Epithelial cell of esophagus (primary cell): ENCODE measurements at regions not wholly inside any gene's neighbourhood (a gene's known extent, or its start where the extent isn't known, plus 50 kb on each side); places are given as distances from the start of the nearest gene placed in this dataset.

Experiments used
- DNase-seq: peaks from one replicate; pipeline ENCODE4 v3.0.0; 2010; ENCODE audit warnings: low read depth
- H3K4me3 ChIP-seq: 2 replicates; pipeline ENCODE4 v1.5.1; 2011; ENCODE audit warnings: mild to moderate bottlenecking, low read length, control low read depth
- TF ChIP-seq, protein P1 (sequence below): IDR thresholded peaks from 2 replicates; pipeline ENCODE4 v1.5.1; 2011; ENCODE audit warnings: low read depth, mild to moderate bottlenecking, low read length, control low read depth, inconsistent platforms; ENCODE audit not compliant: insufficient read depth; ENCODE audit errors: missing control alignments

GRCh38 chr18:22346953-22347605 lies 70.6 kb downstream of the CTAGE1 start:
- DNase-seq = no peak
- H3K4me3 ChIP-seq = no peak overlapping the region
- TF ChIP-seq, protein P1, sequence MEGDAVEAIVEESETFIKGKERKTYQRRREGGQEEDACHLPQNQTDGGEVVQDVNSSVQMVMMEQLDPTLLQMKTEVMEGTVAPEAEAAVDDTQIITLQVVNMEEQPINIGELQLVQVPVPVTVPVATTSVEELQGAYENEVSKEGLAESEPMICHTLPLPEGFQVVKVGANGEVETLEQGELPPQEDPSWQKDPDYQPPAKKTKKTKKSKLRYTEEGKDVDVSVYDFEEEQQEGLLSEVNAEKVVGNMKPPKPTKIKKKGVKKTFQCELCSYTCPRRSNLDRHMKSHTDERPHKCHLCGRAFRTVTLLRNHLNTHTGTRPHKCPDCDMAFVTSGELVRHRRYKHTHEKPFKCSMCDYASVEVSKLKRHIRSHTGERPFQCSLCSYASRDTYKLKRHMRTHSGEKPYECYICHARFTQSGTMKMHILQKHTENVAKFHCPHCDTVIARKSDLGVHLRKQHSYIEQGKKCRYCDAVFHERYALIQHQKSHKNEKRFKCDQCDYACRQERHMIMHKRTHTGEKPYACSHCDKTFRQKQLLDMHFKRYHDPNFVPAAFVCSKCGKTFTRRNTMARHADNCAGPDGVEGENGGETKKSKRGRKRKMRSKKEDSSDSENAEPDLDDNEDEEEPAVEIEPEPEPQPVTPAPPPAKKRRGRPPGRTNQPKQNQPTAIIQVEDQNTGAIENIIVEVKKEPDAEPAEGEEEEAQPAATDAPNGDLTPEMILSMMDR = no peak

- H3K4me3 ChIP-seq = no peak overlapping the region
- peak; percentile 72 for DNase-seq
- TF ChIP-seq, protein P1 = no peak
These were observed 71.2 kb downstream of the CTAGE1 start for GRCh38 chr18:22346401-22346952.

DNA sequence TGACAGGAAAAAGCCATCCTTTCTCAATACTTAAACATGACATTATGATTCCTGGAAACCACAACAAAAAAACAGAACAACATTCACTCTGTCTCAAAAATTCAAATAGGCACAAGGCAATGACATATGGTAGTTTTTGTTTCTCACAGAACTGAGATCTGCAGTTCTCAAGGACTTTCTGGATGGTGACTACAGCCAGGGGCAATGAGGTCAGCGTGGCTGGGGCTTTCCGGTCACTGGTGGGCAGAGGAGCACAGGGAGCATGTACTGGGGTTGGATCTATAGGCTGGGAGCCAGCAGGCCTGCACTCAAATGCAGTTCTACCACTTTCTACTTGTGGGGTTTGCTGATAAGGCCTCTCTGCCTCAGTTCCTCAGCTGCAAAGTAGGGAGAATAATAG lies 72.0 kb downstream of the CTAGE1 start:
- TF ChIP-seq, protein P1 = no peak
- no peak for DNase-seq
- H3K4me3 ChIP-seq = no peak overlapping the region

GRCh38 chr18:22344908-22345670 lies 72.6 kb downstream of the CTAGE1 start:
- DNase-seq = no peak
- TF ChIP-seq, protein P1 = no peak

DNA sequence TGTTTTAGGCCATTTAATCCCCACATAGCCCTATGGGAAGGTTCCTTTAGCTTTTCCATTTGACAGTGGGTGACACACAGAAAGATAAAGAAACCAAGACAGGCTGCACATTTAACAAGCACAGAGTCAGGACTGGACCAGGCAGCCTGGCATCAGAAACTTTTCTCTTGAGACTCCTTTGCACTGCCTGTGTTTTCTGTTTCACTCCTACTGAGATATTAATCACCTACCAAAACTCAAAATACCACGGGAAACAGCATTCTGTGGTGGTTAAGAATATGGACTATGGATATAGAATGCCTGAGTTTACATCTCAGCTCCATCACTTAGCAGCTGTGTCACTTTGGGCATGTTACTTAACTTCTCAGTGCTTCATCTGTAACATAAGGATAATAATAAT lies 73.3 kb downstream of the CTAGE1 start:
- H3K4me3 ChIP-seq = no peak overlapping the region
- no peak for DNase-seq
- TF ChIP-seq, protein P1 = no peak

More at GRCh38 chr18:22344908-22345670, 72.6 kb downstream of the CTAGE1 start:
- H3K4me3 ChIP-seq = no peak overlapping the region

- TF ChIP-seq, protein P1 = no peak
- H3K4me3 ChIP-seq = no peak overlapping the region
- no peak for DNase-seq
These were observed 74.1 kb downstream of the CTAGE1 start for GRCh38 chr18:22343613-22344012.
